GM18873 (cell line): ENCODE measurements at regions not wholly inside any gene's neighbourhood (a gene's known extent, or its start where the extent isn't known, plus 50 kb on each side); places are given as distances from the start of the nearest gene placed in this dataset.

Experiments
- ATAC-seq: cut with Tn5 transposase; IDR thresholded peaks from one replicate; pipeline ENCODE4 v1.9.1; 2021; ENCODE audit warnings: mild to moderate bottlenecking, moderate library complexity, moderate number of reproducible peaks; ENCODE audit not compliant: unreplicated experiment, low FRiP score

DNA sequence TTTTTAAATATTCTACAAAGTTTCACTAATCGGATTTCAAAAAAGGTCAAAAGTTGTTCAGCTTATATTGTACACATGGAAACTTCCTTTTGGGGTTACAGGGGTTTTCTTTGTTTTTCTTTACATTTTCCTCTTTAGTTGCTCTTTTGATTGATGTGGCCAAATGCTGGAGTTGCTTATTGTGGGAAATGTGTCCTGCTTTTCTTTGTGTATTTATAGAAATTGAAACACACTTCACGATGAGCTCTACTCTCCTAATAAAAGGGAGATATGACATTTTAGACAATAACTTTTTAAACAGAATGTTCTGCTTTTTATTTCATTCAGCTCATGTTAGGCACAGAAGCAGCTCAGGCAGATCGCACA lies 50.7 kb upstream of the SPRY1 start:
- no peak for ATAC-seq

DNA sequence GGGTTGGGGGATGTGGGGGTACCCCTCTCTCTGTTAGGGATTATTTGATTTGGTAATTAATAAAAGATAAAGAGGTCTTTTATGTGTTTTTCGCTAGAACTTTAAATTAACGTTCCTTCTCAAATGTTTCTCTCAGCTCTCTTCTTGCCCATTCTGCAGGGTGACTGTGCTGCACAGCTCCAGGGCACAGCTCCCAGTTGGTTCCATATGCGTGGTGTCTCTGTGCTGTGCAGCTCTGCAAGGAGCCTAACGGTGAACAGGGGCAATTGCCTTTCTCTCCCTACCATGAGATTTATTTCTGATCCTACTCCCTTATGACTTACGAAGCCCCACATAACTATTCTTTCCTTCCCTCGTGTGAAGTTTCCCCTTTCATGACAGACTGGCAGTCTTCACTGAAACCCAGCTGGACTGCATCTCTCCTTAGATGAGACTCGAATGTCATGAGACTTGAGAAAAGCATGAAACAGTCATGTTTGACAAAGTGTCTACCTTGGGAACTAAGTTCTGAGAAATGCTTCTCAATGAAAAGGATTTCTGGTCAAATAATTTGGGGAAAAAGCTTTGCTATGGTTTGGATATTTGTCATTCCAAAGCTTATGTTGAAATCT lies 50.2 kb upstream of the SPRY1 start:
- no peak for ATAC-seq
